ENCODE measurements at regions not wholly inside any gene's neighbourhood (a gene's known extent, or its start where the extent isn't known, plus 50 kb on each side); places are given as distances from the start of the nearest gene placed in this dataset.

GRCh38 chr12:30461026-30461615 is 234.5 kb downstream of the IPO8 start:
- TF ChIP-seq CTCF (conservative IDR thresholded peaks at IDR 0.05; ENCODE audit: low read depth, low read length), result no peak
- no peak for TF ChIP-seq EZH2 (IDR thresholded peaks at IDR 0.05; ENCODE audit: low read length, unreplicated experiment)
- no peak for TF ChIP-seq EZH2phosphoT487 (IDR thresholded peaks at IDR 0.05; ENCODE audit: borderline replicate concordance, low read length)
